Right cardiac atrium (tissue), 5 donors: ENCODE measurements at regions not wholly inside any gene's neighbourhood (a gene's known extent, or its start where the extent isn't known, plus 50 kb on each side); places are given as distances from the start of the nearest gene placed in this dataset.

Experiments used
- ATAC-seq, 2 donors: fragments of 200-7000 bp; cut with Tn5 transposase; one replicate each; pipeline versions ENCODE4 v1.8.0 to v1.9.1; 2020; ENCODE audit warnings: moderate library complexity in 2 of 2, mild to moderate bottlenecking in 1 of 2
- DNase-seq, 3 donors: peaks; one replicate each; pipeline ENCODE4 v3.0.0-alpha.2; 2020
- H3K27ac ChIP-seq: one replicate; pipeline ENCODE4 v1.5.1; 2013; ENCODE audit warnings: mild to moderate bottlenecking, low read length, control low read depth, moderate library complexity
- H3K27me3 ChIP-seq: one replicate; pipeline ENCODE4 v1.6.1; 2013; ENCODE audit not compliant: control insufficient read depth, insufficient read depth
- H3K4me1 ChIP-seq: one replicate; pipeline ENCODE4 v1.6.1; 2013; ENCODE audit warnings: low read length; ENCODE audit not compliant: control insufficient read depth, insufficient read depth
- H3K4me3 ChIP-seq: one replicate; pipeline ENCODE4 v1.5.1; 2013; ENCODE audit warnings: low read length, control low read depth
- H3K9me3 ChIP-seq: one replicate; pipeline ENCODE4 v1.6.1; 2013; ENCODE audit warnings: low read length; ENCODE audit not compliant: control insufficient read depth
- WGBS: extraction: QIAGEN DNeasy Blood & Tissue Kit; methylation state at CpG from one replicate; pipeline ENCODE4 v1.1.7; 2013; 5-methylcytosine and 5-hydroxymethylcytosine counted together
- intact Hi-C, 4 donors: fragments of 100-400 bp; cut with DNase I; formaldehyde crosslinking; loops; one replicate each; pipeline versions ENCODE4 v1.11.0 to v1.14.0; 2022 to 2023
- donor health status: healthy with polysubstance abuse.
- donor health status: DM: no; HTN: yes; CAD: no.
- donor health status: DM: no; HTN: no; CAD: no.
- donor health status: DM: no; HTN: yes; CAD: no; lungs with severe emphysema.
- donor health status: DM: yes; HTN: yes; CAD: no.

DNA sequence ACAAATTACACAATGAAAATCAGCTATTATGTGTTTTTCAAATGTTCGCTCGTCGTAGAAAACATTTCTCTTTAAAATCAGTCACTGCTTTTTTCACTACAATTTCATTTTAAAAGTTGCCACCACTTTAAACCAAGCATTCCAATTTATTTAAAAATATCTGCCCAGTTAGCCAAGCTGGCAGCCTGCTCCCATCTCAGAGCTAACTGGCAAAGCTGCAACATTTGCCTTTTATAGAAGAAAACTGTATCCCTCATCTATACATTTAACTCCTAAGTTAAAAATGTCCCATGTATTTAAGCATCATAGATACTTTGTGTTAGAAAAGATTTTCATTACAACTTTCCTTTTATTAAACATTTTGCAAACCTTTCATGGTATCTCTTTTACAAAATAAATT lies 294.9 kb upstream of the ADAMTS16 start:
- no peak overlapping the region for H3K4me3 ChIP-seq
- no peak for DNase-seq
- H3K4me1 ChIP-seq, result no peaks in the 10 kb centered on the region
- WGBS, result 85% methylated on average over 3 of the region's 3 CpGs
- peaks cover 2% of the 10 kb centered on the region for H3K9me3 ChIP-seq
- intact Hi-C loops, result no loop called here
- no peak overlapping the region for H3K27ac ChIP-seq
- ATAC-seq, result no peak
- H3K27me3 ChIP-seq, result no peaks in the 10 kb centered on the region

DNA sequence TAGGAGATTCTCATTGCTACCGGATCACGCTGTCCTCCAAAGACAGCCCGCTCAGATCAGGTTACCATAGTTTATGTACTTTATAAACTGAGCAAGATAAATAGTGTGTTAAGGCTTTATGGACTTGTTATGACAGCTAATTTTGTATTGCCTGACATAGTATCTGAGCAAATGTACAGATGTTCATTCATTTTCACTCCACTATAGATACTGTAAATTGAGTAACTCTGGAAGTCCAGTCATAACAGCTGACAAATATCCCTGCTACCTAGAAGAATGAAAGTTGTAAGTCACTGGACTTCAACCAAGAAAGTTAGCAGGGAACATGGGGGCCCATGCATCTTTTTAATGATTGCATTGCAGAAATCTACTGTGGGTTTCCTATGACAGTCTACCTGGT lies 292.4 kb upstream of the ADAMTS16 start:
- 82% methylated on average over 3 of the region's 3 CpGs for WGBS
- Histone ChIP-seq H3K9me3 (peaks cover 2% of the 10 kb centered on the region), H3K4me3 (no peak overlapping the region), H3K27ac (no peak overlapping the region), H3K4me1 (no peaks in the 10 kb centered on the region), H3K27me3 (no peaks in the 10 kb centered on the region)
- no peak for DNase-seq
- intact Hi-C loops, result no loop called here
- no peak for ATAC-seq

DNA sequence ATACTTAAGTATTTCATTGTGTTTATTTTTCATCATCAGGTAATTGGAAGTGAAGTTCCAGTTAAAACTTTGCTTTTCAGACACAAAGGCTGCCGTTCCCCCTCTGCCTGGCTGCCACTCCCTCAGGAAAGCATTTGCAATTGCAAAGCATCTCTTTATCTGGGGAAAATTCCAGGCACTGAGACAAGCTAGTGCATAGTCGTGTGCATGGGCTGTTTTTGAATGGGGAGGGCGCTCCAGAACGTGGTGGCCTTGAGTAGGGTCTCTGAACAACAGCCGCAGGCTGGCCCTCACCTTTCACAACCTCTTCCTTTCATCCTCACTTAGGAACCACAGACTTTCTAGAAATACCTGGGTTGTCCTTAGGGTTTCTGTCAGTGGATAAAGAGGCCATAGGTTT lies 285.1 kb upstream of the ADAMTS16 start:
- no peaks in the 10 kb centered on the region for H3K9me3 ChIP-seq
- no peaks in the 10 kb centered on the region for H3K4me1 ChIP-seq
- no peaks in the 10 kb centered on the region for H3K27me3 ChIP-seq
- no peak for DNase-seq
- intact Hi-C loops, result no loop called here
- H3K4me3 ChIP-seq, result no peak overlapping the region
- 38% methylated on average over 5 of the region's 5 CpGs for WGBS
- ATAC-seq, result no peak
- H3K27ac ChIP-seq, result no peak overlapping the region

DNA sequence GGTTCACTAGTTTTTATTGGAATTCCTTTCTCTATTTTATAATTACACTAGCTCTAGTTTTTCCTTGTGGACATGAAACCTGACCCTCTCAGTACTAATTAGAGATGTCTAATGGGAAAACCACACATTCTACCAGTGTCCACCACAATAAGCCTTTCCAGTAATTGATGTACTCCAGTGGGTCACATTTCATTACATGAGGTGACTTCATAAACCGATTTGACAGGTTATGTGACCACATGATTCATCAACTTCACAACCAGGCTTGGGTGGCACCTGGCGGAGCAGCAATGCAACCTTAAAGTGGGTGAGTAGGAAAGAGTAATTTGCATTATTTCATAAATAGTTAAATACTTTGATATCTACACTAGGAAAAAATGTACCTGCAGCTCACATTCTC lies 284.2 kb upstream of the ADAMTS16 start:
- Histone ChIP-seq H3K4me1 (no peaks in the 10 kb centered on the region), H3K27ac (no peak overlapping the region), H3K4me3 (no peak overlapping the region), H3K9me3 (no peaks in the 10 kb centered on the region), H3K27me3 (no peaks in the 10 kb centered on the region)
- intact Hi-C loops, result no loop called here
- ATAC-seq, result no peak
- DNase-seq, result no peak
- WGBS, result 83% methylated on average over 2 of the region's 2 CpGs

DNA sequence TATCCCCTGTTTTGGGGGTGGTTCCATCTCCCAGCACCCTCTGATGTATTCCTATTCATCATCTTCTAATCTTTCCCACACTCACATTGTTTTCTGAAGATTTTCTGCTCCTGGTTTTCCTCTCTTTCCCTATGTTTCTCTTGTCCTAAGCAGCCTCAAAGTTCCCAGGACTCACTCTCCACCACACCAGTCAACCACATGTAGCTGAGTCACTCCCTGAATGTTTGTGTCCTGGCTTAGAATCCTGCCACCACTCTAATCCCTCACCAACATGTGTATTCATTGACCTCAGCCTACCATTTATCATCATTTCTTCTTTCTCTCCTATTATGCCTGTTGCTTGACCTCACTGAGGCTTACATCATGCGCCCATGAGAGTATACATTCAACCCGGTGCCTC lies 282.4 kb upstream of the ADAMTS16 start:
- H3K27ac ChIP-seq, result no peak overlapping the region
- WGBS, result 91% methylated on average over 2 of the region's 2 CpGs
- H3K9me3 ChIP-seq, result no peaks in the 10 kb centered on the region

DNA sequence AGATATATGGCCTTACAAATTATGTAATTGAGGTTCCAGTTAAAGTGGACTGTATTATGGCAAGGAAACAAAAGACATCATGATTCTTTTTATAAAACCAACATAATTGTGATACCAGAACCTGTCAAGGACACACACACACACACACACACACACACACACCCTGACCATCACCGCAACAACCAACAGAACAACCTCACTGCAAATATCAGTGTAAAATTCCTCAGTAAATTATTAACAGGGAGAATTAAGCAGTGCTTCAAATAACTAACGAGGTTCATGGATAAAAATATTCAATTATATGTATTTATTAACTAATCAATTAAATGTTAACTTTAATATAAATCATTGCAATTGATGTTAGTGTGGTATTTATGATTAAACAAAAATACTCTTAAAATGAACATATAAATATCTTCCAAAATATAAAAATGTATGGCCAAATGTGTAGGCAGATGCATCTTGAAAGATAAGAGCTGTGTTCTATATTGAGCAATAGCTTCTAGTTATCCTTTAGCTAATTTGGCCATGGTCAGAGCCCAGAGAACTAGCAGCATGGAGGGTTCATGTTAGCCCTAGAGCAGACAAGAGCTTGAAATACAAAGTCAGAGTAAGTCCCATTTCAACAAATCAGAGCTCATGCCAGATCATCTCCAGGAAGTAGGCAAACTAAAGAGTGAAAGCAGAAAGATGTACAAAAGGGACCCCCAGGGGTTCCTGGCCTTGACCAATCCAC lies 280.5 kb upstream of the ADAMTS16 start:
- H3K27ac ChIP-seq, result no peak overlapping the region
- ATAC-seq, result no peak
- no peak for DNase-seq
- WGBS, result 84% methylated on average over 2 of the region's 2 CpGs
- H3K4me1 ChIP-seq, result no peaks in the 10 kb centered on the region
- intact Hi-C loops, result no loop called here
- no peak overlapping the region for H3K4me3 ChIP-seq
- no peaks in the 10 kb centered on the region for H3K27me3 ChIP-seq
- no peaks in the 10 kb centered on the region for H3K9me3 ChIP-seq

More for the DNA sequence above, 282.4 kb upstream of the ADAMTS16 start:
- ATAC-seq, result no peak
- DNase-seq, result no peak
- H3K4me1 ChIP-seq, result no peaks in the 10 kb centered on the region
- no peak overlapping the region for H3K4me3 ChIP-seq
- intact Hi-C loops, result no loop called here
- H3K27me3 ChIP-seq, result no peaks in the 10 kb centered on the region

DNA sequence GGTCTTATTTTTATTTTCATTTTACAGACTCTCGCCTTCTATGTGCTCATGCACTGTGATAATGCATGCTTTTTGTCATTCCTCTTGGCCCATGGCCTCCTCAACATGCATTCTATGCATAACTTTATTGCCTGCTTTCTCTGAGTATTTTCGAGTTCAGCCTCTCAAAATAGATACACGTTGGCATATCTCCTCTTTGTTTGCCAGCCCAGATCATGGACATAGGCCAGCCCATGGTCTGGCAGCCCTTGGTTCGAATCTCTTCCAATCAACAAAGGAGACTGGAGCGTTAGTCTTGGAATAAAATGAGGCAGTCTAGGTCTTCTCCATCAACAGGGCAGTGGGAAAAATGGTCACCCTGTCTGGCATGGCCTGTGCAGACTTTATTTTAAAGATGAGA lies 279.5 kb upstream of the ADAMTS16 start:
- 51% methylated on average over 5 of the region's 5 CpGs for WGBS
- Histone ChIP-seq H3K9me3 (no peaks in the 10 kb centered on the region), H3K4me1 (no peaks in the 10 kb centered on the region), H3K27ac (no peak overlapping the region), H3K4me3 (no peak overlapping the region), H3K27me3 (no peaks in the 10 kb centered on the region)
- DNase-seq, result no peak
- no peak for ATAC-seq
- intact Hi-C loops, result no loop called here

DNA sequence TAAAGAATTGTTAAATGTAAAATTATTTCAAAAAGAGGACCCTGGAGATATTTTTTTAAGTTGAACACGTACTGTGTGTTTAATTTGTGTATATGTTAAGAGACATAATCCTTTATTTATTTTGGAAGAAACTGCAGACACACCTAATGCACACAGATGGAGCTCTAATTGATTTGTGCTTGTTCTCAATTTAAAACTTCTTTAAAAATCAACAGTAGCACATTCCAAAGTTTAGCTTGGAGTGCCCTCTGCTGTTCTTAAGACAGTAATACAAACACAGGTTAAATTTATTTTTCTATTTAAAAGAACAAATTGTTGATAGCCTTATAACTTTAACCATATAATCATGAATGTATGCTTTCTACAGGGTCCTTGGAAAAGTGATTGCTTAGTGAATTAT lies 277.6 kb upstream of the ADAMTS16 start:
- Histone ChIP-seq H3K4me3 (no peak overlapping the region), H3K9me3 (no peaks in the 10 kb centered on the region), H3K27ac (no peak overlapping the region), H3K4me1 (no peaks in the 10 kb centered on the region), H3K27me3 (no peaks in the 10 kb centered on the region)
- no peak for ATAC-seq
- intact Hi-C loops, result no loop called here
- DNase-seq, result no peak
- WGBS, result 10% methylated on average over 1 of the region's 1 CpG

DNA sequence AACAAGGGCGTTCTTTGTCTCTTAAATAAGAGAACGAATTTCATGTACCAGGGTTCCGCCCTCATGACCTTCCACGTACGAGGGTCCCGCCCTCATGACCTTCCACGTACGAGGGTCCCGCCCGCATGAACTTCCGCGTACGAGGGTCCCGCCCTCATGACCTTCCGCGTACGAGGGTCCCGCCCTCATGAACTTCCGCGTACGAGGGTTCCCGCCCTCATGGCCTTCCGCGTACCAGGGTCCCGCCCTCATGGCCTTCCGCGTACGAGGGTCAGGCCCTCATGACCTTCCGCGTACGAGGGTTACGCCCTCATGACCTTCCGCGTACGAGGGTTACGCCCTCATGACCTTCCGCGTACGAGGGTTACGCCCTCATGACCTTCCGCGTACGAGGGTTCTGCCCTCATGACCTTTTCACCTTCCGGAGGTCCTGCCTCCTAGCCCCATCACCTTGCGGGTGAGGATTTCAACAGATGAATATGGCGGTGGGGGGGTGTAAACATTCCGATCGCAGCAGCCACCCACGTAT lies 273.9 kb upstream of the ADAMTS16 start:
- no peaks in the 10 kb centered on the region for H3K9me3 ChIP-seq
- ATAC-seq (no peak), DNase-seq (no peak)
- no peak overlapping the region for H3K4me3 ChIP-seq
- intact Hi-C loops, result no loop called here
- no peaks in the 10 kb centered on the region for H3K27me3 ChIP-seq
- no peak overlapping the region for H3K27ac ChIP-seq
- 94% methylated on average over 49 of the region's 49 CpGs for WGBS
- H3K4me1 ChIP-seq, result no peaks in the 10 kb centered on the region

DNA sequence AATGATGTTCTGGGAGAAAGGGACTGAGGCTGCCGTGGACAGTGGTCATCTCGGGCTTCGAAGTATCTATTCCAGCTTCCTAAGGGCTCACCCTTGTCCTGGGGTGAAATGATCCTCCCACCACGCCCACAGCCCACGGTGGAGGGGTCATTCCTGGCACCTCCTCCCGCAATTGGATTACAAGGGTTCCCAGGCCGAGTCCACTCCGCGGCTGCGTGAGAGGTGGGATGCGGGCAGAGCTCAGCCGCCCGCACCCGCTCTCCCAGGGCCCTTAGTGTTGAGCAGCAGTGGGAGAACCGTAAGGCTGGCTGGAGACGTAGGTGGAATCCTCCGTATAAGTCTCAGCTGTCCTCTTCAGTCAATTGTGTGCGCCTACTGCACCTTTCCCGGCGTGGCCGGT lies 273.3 kb upstream of the ADAMTS16 start:
- H3K9me3 ChIP-seq, result no peaks in the 10 kb centered on the region
- no peaks in the 10 kb centered on the region for H3K4me1 ChIP-seq
- intact Hi-C loops, result no loop called here
- no peaks in the 10 kb centered on the region for H3K27me3 ChIP-seq
- DNase-seq, result peak in 1 of 3 donors; percentile 41
- no peak overlapping the region for H3K27ac ChIP-seq
- no peak for ATAC-seq
- 97% methylated on average over 21 of the region's 21 CpGs for WGBS
- no peak overlapping the region for H3K4me3 ChIP-seq

DNA sequence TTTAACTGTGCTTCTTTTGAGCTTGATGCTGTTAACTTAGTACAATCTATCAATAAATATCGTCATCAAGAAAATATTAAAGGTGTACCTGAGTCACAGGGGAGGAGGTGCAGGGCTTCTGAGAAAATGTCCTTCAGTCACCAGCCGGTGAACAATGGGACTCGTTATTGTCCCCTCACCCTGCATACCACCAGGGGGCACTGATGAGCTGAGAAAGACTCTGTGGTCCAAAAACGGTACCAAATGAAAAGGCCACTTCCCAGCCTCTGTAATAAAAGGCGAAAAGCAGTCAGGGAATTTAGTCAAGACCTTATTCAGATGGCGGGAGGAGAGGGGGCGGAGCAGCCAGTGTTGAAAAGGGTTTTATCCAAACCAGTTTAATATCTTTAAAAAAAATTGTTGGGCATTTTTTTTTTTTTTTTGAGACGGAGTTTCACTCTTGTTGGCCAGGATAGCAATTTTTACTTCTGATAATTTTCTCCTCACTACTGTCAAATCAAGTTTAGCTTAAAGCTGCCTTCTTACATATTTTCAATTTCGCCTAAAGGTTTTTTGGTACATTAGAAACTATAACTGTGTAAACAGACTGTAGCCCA lies 271.9 kb upstream of the ADAMTS16 start:
- Histone ChIP-seq H3K4me1 (no peaks in the 10 kb centered on the region), H3K9me3 (no peaks in the 10 kb centered on the region), H3K4me3 (no peak overlapping the region), H3K27ac (no peak overlapping the region), H3K27me3 (no peaks in the 10 kb centered on the region)
- intact Hi-C loops, result no loop called here
- WGBS, result 27% methylated on average over 9 of the region's 9 CpGs
- peak; percentile 45 to 78 (median 56) for DNase-seq
- ATAC-seq, result no peak
